K562 (cell line): ENCODE measurements at regions not wholly inside any gene's neighbourhood (a gene's known extent, or its start where the extent isn't known, plus 50 kb on each side); places are given as distances from the start of the nearest gene placed in this dataset.

Source experiments
- ATAC-seq: fragments of 200-7000 bp; cut with Tn5 transposase; 3 replicates; pipeline ENCODE4 v1.9.1; 2020; ENCODE audit warnings: moderate library complexity
- BruUV-seq: library from RNA; stranded (reverse); fragments of 400-500 nt; replicated peaks from 2 replicates; lab custom pipeline; 2021; lab: Mats Ljungman, UMichigan
- CTCF ChIA-PET: fragments of 300-600 bp; formaldehyde crosslinking; extraction: SDS; loops from one replicate; lab custom pipeline; 2021; ENCODE audit warnings: low intra/inter-chr PET ratio; lab: Yijun Ruan, JAX
- POLR2A ChIA-PET: fragments of 300-600, 350-650 bp; sonication (Branson Sonifier 250); formaldehyde crosslinking; extraction: SDS; loops from one replicate; lab custom pipeline; 2021; ENCODE audit warnings: antibody characterized with exemption, inconsistent platforms; lab: Yijun Ruan, JAX
- DNase-seq, 4 experiments: peaks; one replicate each; pipeline versions ENCODE4 v3.0.0 to v3.0.0-alpha.2; 2011 to 2018; ENCODE audit warnings: low spot score in 3 of 4, mixed read lengths in 3 of 4; ENCODE audit errors: extremely low read depth in 1 of 4
- FAIRE-seq: peaks from 2 replicates; lab custom pipeline; 2011; peaks lifted over from hg19 to GRCh38; lab: Jason Lieb, UNC
- H2AFZ ChIP-seq: 2 replicates; pipeline ENCODE4 v1.6.0; 2011; ENCODE audit warnings: low read depth, low read length, control low read depth, inconsistent platforms
- H3K27ac ChIP-seq: fragments of 200-600 bp; 3 replicates; pipeline ENCODE4 v1.8.0; 2011; ENCODE audit warnings: low read depth, mild to moderate bottlenecking, control low read depth, inconsistent platforms, low read length, moderate library complexity, mixed read lengths; ENCODE audit errors: extremely low read depth
- H3K27me3 ChIP-seq, 2 experiments: fragments of 300-600 bp in 1 of 2; 2 replicates in 1 of 2; 3 replicates in 1 of 2; pipeline versions ENCODE4 v1.6.0 to v1.8.0; 2011; ENCODE audit warnings: inconsistent platforms in 2 of 2, low read length in 2 of 2, mild to moderate bottlenecking in 1 of 2, mixed read lengths in 1 of 2, moderate library complexity in 1 of 2; ENCODE audit not compliant: control insufficient read depth in 2 of 2, insufficient read depth in 2 of 2
- H3K36me3 ChIP-seq: fragments of 300-600 bp; 3 replicates; pipeline ENCODE4 v1.8.0; 2011; ENCODE audit warnings: mild to moderate bottlenecking, low read length, inconsistent platforms; ENCODE audit not compliant: control insufficient read depth, insufficient read depth
- H3K4me1 ChIP-seq, 2 experiments: fragments of 200-600 bp in 1 of 2; replicated peaks in 1 of 2; 2 replicates in 1 of 2; 3 replicates in 1 of 2; pipeline versions ENCODE4 v1.5.1 to v1.8.0; 2011; ENCODE audit warnings: inconsistent platforms in 2 of 2, low read length in 2 of 2, mild to moderate bottlenecking in 1 of 2, mixed read lengths in 1 of 2, moderate library complexity in 1 of 2; ENCODE audit not compliant: control insufficient read depth in 2 of 2, insufficient read depth in 2 of 2
- H3K4me2 ChIP-seq: 2 replicates; pipeline ENCODE4 v1.6.1; 2011; ENCODE audit warnings: low read length, control low read depth, inconsistent platforms, mixed read lengths; ENCODE audit not compliant: insufficient read depth
- H3K4me3 ChIP-seq: fragments of 200-600 bp; sonication (generic), shearing (Covaris generic); 2 replicates; pipeline ENCODE4 v1.5.1; 2016; ENCODE audit warnings: control low read depth, inconsistent platforms
- H3K79me2 ChIP-seq: fragments of 200-600 bp; 3 replicates; pipeline ENCODE4 v1.8.0; 2011; ENCODE audit warnings: low read length, inconsistent platforms; ENCODE audit not compliant: control insufficient read depth, insufficient read depth
- H3K9ac ChIP-seq, 2 experiments: 2 replicates each; pipeline versions ENCODE4 v1.6.0 to v1.6.1; 2011; ENCODE audit warnings: low read depth in 2 of 2, low read length in 2 of 2, control low read depth in 1 of 2, inconsistent platforms in 1 of 2, mild to moderate bottlenecking in 1 of 2, mixed read lengths in 1 of 2; ENCODE audit not compliant: insufficient read depth in 1 of 2
- H3K9me1 ChIP-seq: one replicate; pipeline ENCODE4 v1.6.0; 2011; ENCODE audit warnings: inconsistent platforms, mild to moderate bottlenecking, low read length, moderate library complexity; ENCODE audit not compliant: control insufficient read depth, insufficient read depth
- H3K9me3 ChIP-seq: replicated peaks from 2 replicates; pipeline ENCODE4 v1.5.1; 2011; ENCODE audit warnings: low read depth, low read length, inconsistent platforms; ENCODE audit not compliant: control insufficient read depth, insufficient read depth
- H4K20me1 ChIP-seq: replicated peaks from 2 replicates; pipeline ENCODE4 v1.6.1; 2011; ENCODE audit warnings: low read length, inconsistent platforms, mixed read lengths; ENCODE audit not compliant: control insufficient read depth, insufficient read depth
- C11orf30 ChIP-seq: fragments of 450-650 bp; IDR thresholded peaks from 2 replicates; pipeline ENCODE4 v1.6.1; 2016; ENCODE audit warnings: low read depth, mild to moderate bottlenecking
- MAFF ChIP-seq: IDR thresholded peaks from 2 replicates; pipeline ENCODE4 v1.6.1; 2012; ENCODE audit warnings: low read length, improper control_type of control experiment
- MAFG ChIP-seq: fragments of 450-650 bp; conservative IDR thresholded peaks from 2 replicates; pipeline ENCODE4 v1.6.1; 2016; ENCODE audit warnings: missing genetic modification characterization, missing compliant biosample characterization
- MAFK ChIP-seq: IDR thresholded peaks from 2 replicates; pipeline ENCODE4 v1.6.1; 2011; ENCODE audit warnings: low read length, improper control_type of control experiment
- MCM2 ChIP-seq: fragments of 450-650 bp; IDR thresholded peaks from 2 replicates; pipeline ENCODE4 v1.6.1; 2017; ENCODE audit warnings: low read depth, mild to moderate bottlenecking
- NFRKB ChIP-seq: fragments of 450-650 bp; IDR thresholded peaks from 2 replicates; pipeline ENCODE4 v1.6.1; 2016; ENCODE audit warnings: low read depth
- NR1H2 ChIP-seq: sonication (generic); formaldehyde crosslinking; IDR thresholded peaks from 2 replicates; pipeline ENCODE4 v1.4.0; 2020; ENCODE audit warnings: mild to moderate bottlenecking, missing genetic modification reagents
- POLR2B ChIP-seq: fragments of 450-650 bp; IDR thresholded peaks from 2 replicates; pipeline ENCODE4 v1.6.1; 2018; ENCODE audit warnings: low read depth; ENCODE audit not compliant: partially characterized antibody
- SP1 ChIP-seq: sonication (generic); formaldehyde crosslinking; IDR thresholded peaks from 2 replicates; pipeline ENCODE4 v1.8.1; 2022; ENCODE audit warnings: mild to moderate bottlenecking, missing genetic modification reagents
- TAF7 ChIP-seq: fragments of 450-650 bp; IDR thresholded peaks from 2 replicates; pipeline ENCODE4 v1.6.1; 2016; ENCODE audit warnings: missing genetic modification characterization, missing compliant biosample characterization
- TFAM ChIP-seq: fragments of 250-450 bp; sonication (Bioruptor Pico); conservative IDR thresholded peaks from 2 replicates; pipeline ENCODE4 v1.5.0; 2021; ENCODE audit warnings: mild to moderate bottlenecking, moderate library complexity
- TSHZ1 ChIP-seq: fragments of 250-450 bp; sonication (Bioruptor Pico); IDR thresholded peaks from 2 replicates; pipeline ENCODE4 v1.4.0; 2020; ENCODE audit warnings: mild to moderate bottlenecking, moderate library complexity
- ZNF316 ChIP-seq: fragments of 450-650 bp; IDR thresholded peaks from 2 replicates; pipeline ENCODE4 v1.6.1; 2016
- WGBS: fragments of 100-300 bp; shearing (Covaris generic); methylation state at CpG from one replicate; pipeline ENCODE4 v1.1.6; 2016; ENCODE audit warnings: low coverage, mixed read lengths; ENCODE audit not compliant: insufficient coverage; ENCODE audit errors: missing lambda C conversion rate; 5-methylcytosine and 5-hydroxymethylcytosine counted together
- in situ Hi-C: fragments of 300-500 bp; cut with MboI; formaldehyde crosslinking; loops from 4 replicates; pipeline ENCODE4 v1.15.0; 2018; ENCODE audit warnings: inconsistent platforms, mixed read lengths
- intact Hi-C: fragments of 100-400 bp; cut with micrococcal nuclease; formaldehyde crosslinking; loops from 2 replicates; pipeline ENCODE4 v1.14.2; 2022

GRCh38 chr11:114956566-114956965 is 278.2 kb downstream of the NXPE2 start:
- no peak for ATAC-seq
- H3K27me3 ChIP-seq = no peaks in the 10 kb centered on the region; a peak in 1 of 5 replicates
- WGBS = under 1% methylated on average over 5 of the region's 5 CpGs
- no peak for FAIRE-seq
- H3K9ac ChIP-seq = no peak overlapping the region
- no peaks in the 10 kb centered on the region for H3K79me2 ChIP-seq
- H3K27ac ChIP-seq = no peak overlapping the region
- H3K4me3 ChIP-seq = no peak overlapping the region
- no peaks in the 10 kb centered on the region for H3K36me3 ChIP-seq
- H4K20me1 ChIP-seq = no peaks in the 10 kb centered on the region
- in situ Hi-C loops (no loop called here), intact Hi-C loops (no loop called here)
- H3K9me3 ChIP-seq = no peaks in the 10 kb centered on the region
- H3K4me1 ChIP-seq = no peaks in the 10 kb centered on the region
- no TSS peak for BruUV-seq
- no peak overlapping the region for H3K4me2 ChIP-seq
- no peak for DNase-seq
- ChIA-PET POLR2A (no interaction called here), CTCF (no interaction called here)
- peak; percentile 71 for TF ChIP-seq ZNF316
- TF ChIP-seq MAFF = peak; percentile 86
- TF ChIP-seq POLR2B = no peak
- TF ChIP-seq C11orf30 = peak; percentile 68
- peak; percentile 75 for TF ChIP-seq MAFG (tag)
- TF ChIP-seq MAFK = peak; percentile 89
- TF ChIP-seq NR1H2 (CRISPR knock-in tag) = no peak
- H2AFZ ChIP-seq = no peak overlapping the region
- H3K9me1 ChIP-seq = no peaks in the 10 kb centered on the region

GRCh38 chr11:114959953-114960505 is 281.7 kb downstream of the NXPE2 start:
- no peak overlapping the region for H3K4me3 ChIP-seq
- no peaks in the 10 kb centered on the region for H3K36me3 ChIP-seq
- no peaks in the 10 kb centered on the region for H3K4me1 ChIP-seq
- TF ChIP-seq NFRKB (no peak), MCM2 (no peak), SP1 (CRISPR knock-in tag) (no peak), TAF7 (tag) (no peak), TSHZ1 (no peak), TFAM (CRISPR knock-in tag) (no peak)
- no peak overlapping the region for H3K4me2 ChIP-seq
- H4K20me1 ChIP-seq = no peaks in the 10 kb centered on the region
- no peaks in the 10 kb centered on the region; the same call in 1 of the 2 replicates for H3K9me3 ChIP-seq
- in situ Hi-C loops = no loop called here
- CTCF ChIA-PET = no interaction called here
- POLR2A ChIA-PET = no interaction called here
- H2AFZ ChIP-seq = no peak overlapping the region
- no peak overlapping the region for H3K9ac ChIP-seq
- H3K9me1 ChIP-seq = no peaks in the 10 kb centered on the region
- H3K27ac ChIP-seq = no peak overlapping the region
- DNase-seq (no peak), ATAC-seq (no peak), FAIRE-seq (no peak)
- no TSS peak for BruUV-seq
- H3K79me2 ChIP-seq = no peaks in the 10 kb centered on the region
- 1% methylated on average over 8 of the region's 8 CpGs for WGBS
- intact Hi-C loops = no loop called here
- no peaks in the 10 kb centered on the region; a peak in 1 of 5 replicates for H3K27me3 ChIP-seq
